Adrenal gland (tissue), 9 donors: ENCODE measurements at regions not wholly inside any gene's neighbourhood (a gene's known extent, or its start where the extent isn't known, plus 50 kb on each side); places are given as distances from the start of the nearest gene placed in this dataset.

Experiments
- DNase-seq, 7 donors: peaks; one replicate each; pipeline ENCODE4 v3.0.0-alpha.2; 2019 to 2020
- H3K27ac ChIP-seq, 5 donors: fragments of 200-600 bp; sonication (generic) in 4 of 5; 1 replicate in 3 of 5; 2 replicates in 2 of 5; pipeline versions ENCODE4 v1.5.1 to v1.8.0; 2016 to 2020; ENCODE audit warnings: mild to moderate bottlenecking in 1 of 5
- H3K27me3 ChIP-seq: fragments of 200-600 bp; 2 replicates; pipeline ENCODE4 v1.8.0; 2021
- H3K36me3 ChIP-seq, 2 donors: fragments of 200-600 bp; replicated peaks in 1 of 2; 1 replicate in 1 of 2; 2 replicates in 1 of 2; pipeline versions ENCODE4 v1.5.1 to v1.8.0; 2018 to 2022
- H3K4me1 ChIP-seq, 2 donors: fragments of 200-600 bp; replicated peaks in 1 of 2; 1 replicate in 1 of 2; 2 replicates in 1 of 2; pipeline versions ENCODE4 v1.5.1 to v1.8.0; 2018 to 2021
- H3K4me3 ChIP-seq, 4 donors: fragments of 200-600 bp; sonication (generic) in 3 of 4; one replicate each; pipeline ENCODE4 v1.5.1; 2016 to 2018
- H3K9me3 ChIP-seq, 3 donors: fragments of 200-600 bp; sonication (generic) in 1 of 3; replicated peaks in 1 of 3; 1 replicate in 2 of 3; 2 replicates in 1 of 3; pipeline versions ENCODE4 v1.5.1 to v1.8.0; 2016 to 2021
- CTCF ChIP-seq, 6 experiments: fragments of 450-650 bp in 4 of 6; fragments of 200-600 bp in 2 of 6; sonication (generic) in 1 of 6; IDR thresholded peaks; 1 replicate in 5 of 6; 2 replicates in 1 of 6; pipeline versions ENCODE4 v1.5.1 to v1.8.0; 2016 to 2021; ENCODE audit warnings: antibody characterized with exemption in 6 of 6, mild to moderate bottlenecking in 2 of 6, moderate library complexity in 1 of 6
- POLR2A ChIP-seq, 2 donors: fragments of 450-650 bp; IDR thresholded peaks; one replicate each; pipeline ENCODE4 v1.6.1; 2017; ENCODE audit warnings: antibody characterized with exemption in 2 of 2, mild to moderate bottlenecking in 2 of 2, moderate library complexity in 1 of 2
- WGBS, 4 donors: extraction: QIAGEN DNeasy Blood & Tissue Kit in 2 of 4; methylation state at CpG; one replicate each; pipeline versions ENCODE4 v1.1.5 to v1.1.7; 2013 to 2017; 5-methylcytosine and 5-hydroxymethylcytosine counted together
- intact Hi-C, 2 donors: fragments of 100-400 bp; cut with DNase I; formaldehyde crosslinking; loops; one replicate each; pipeline versions ENCODE4 v1.14.1 to v1.15.0; 2022 to 2023
- donor health status: healthy with polysubstance abuse.
- donor health status: Bipolar disorder and iron deficiency.
- donor health status: DM: yes; HTN: yes; CAD: no.
- donor health status: DM: no; HTN: no; CAD: no.
- donor health status: DM: no; HTN: no; CAD: no.

GRCh38 chr2:64213532-64214275, 69.5 kb upstream of the PELI1 start:
- no peak for TF ChIP-seq CTCF (IDR thresholded peaks at IDR 0.05)
- no peak for TF ChIP-seq POLR2A (IDR thresholded peaks at IDR 0.05)
- WGBS, 4 donors, result 53 to 72% (median 69%) methylated on average over 5 of the region's 5 CpGs
- Histone ChIP-seq H3K9me3 (no peaks in the 10 kb centered on the region), H3K27me3 (no peaks in the 10 kb centered on the region), H3K27ac (peak overlapping the region in 1 of 5 donors; percentile 44), H3K4me1 (no peaks in the 10 kb centered on the region), H3K36me3 (no peaks in the 10 kb centered on the region), H3K4me3 (no peak overlapping the region)
- no peak for DNase-seq
- intact Hi-C loops, result no loop called here

- no peak overlapping the region for H3K4me3 ChIP-seq
- H3K27me3 ChIP-seq, result no peaks in the 10 kb centered on the region
- no peaks in the 10 kb centered on the region for H3K9me3 ChIP-seq
- DNase-seq, result no peak
- no peak for TF ChIP-seq POLR2A (IDR thresholded peaks at IDR 0.05)
- H3K36me3 ChIP-seq, result no peaks in the 10 kb centered on the region
- H3K27ac ChIP-seq, result peak overlapping the region in 1 of 5 donors; percentile 44
- intact Hi-C loops, result no loop called here
- no peaks in the 10 kb centered on the region for H3K4me1 ChIP-seq
- WGBS, 4 donors, result 55 to 65% (median 60%) methylated on average over 5 of the region's 5 CpGs
These were observed 70.3 kb upstream of the PELI1 start for GRCh38 chr2:64214281-64215115.

- 82 to 87% (median 86%) methylated on average over 9 of the region's 9 CpGs for WGBS, 4 donors
- intact Hi-C loops, result no loop called here
- Histone ChIP-seq H3K9me3 (no peaks in the 10 kb centered on the region), H3K27me3 (no peaks in the 10 kb centered on the region), H3K4me3 (no peak overlapping the region), H3K27ac (no peak overlapping the region), H3K36me3 (no peaks in the 10 kb centered on the region), H3K4me1 (peaks cover 4 to 6% of the 10 kb centered on the region in 2 donors)
- no peak for DNase-seq
- no peak for TF ChIP-seq CTCF (IDR thresholded peaks at IDR 0.05)
- no peak for TF ChIP-seq POLR2A (IDR thresholded peaks at IDR 0.05)
These were observed 73.1 kb upstream of the PELI1 start for GRCh38 chr2:64217198-64217869.

- DNase-seq, result no peak
- H3K9me3 ChIP-seq, result no peaks in the 10 kb centered on the region
- no peak for TF ChIP-seq CTCF (IDR thresholded peaks at IDR 0.05)
- TF ChIP-seq POLR2A (IDR thresholded peaks at IDR 0.05), result no peak
- no peak overlapping the region for H3K27ac ChIP-seq
- WGBS, 4 donors, result 56 to 65% (median 64%) methylated on average over 4 of the region's 4 CpGs
- no peaks in the 10 kb centered on the region for H3K36me3 ChIP-seq
- H3K27me3 ChIP-seq, result no peaks in the 10 kb centered on the region
- peaks cover 13 to 15% of the 10 kb centered on the region in 2 donors for H3K4me1 ChIP-seq
- no peak overlapping the region for H3K4me3 ChIP-seq
- intact Hi-C loops, result no loop called here
These were observed 74.0 kb upstream of the PELI1 start for GRCh38 chr2:64218137-64218802.
